ENCODE measurements at regions not wholly inside any gene's neighbourhood (a gene's known extent, or its start where the extent isn't known, plus 50 kb on each side); places are given as distances from the start of the nearest gene placed in this dataset.

- peak in 1 of 2 donors; percentile 77 for DNase-seq (ENCODE audit: low spot score in 2 of 2)
These were observed 149.1 kb downstream of the FCRL5 start for GRCh38 chr1:157403203-157403602.

GRCh38 chr1:157400766-157401165 lies 151.5 kb downstream of the FCRL5 start:
- TF ChIP-seq POLR2A (IDR thresholded peaks at IDR 0.05) (no peak), CTCF (IDR thresholded peaks at IDR 0.05) (no peak)
- no peak for DNase-seq (ENCODE audit: low spot score in 2 of 2)
- WGBS, 2 donors: 36 to 50% methylated on average over 6 of the region's 6 CpGs

More at GRCh38 chr1:157403203-157403602, 149.1 kb downstream of the FCRL5 start:
- TF ChIP-seq CTCF (IDR thresholded peaks at IDR 0.05) (no peak), POLR2A (IDR thresholded peaks at IDR 0.05) (no peak)
- intact Hi-C loops (cut with DNase I; ENCODE audit: low total_unique reads): no loop called here
- WGBS, 2 donors: 44 to 70% methylated on average over 6 of the region's 6 CpGs
- no peak overlapping the region for H3K4me3 ChIP-seq (ENCODE audit: low read depth, poor library complexity, severe bottlenecking)

GRCh38 chr1:157399984-157400382 lies 152.3 kb downstream of the FCRL5 start:
- 52 to 81% methylated on average over 1 of the region's 1 CpG for WGBS, 2 donors
- no peak overlapping the region for H3K4me3 ChIP-seq (ENCODE audit: low read depth, poor library complexity, severe bottlenecking)
- intact Hi-C loops (cut with DNase I; ENCODE audit: low total_unique reads): no loop called here
- no peak for DNase-seq (ENCODE audit: low spot score in 2 of 2)
- TF ChIP-seq POLR2A (IDR thresholded peaks at IDR 0.05): no peak
- no peak for TF ChIP-seq CTCF (IDR thresholded peaks at IDR 0.05)

More at GRCh38 chr1:157400766-157401165, 151.5 kb downstream of the FCRL5 start:
- intact Hi-C loops (cut with DNase I; ENCODE audit: low total_unique reads): no loop called here
- no peak overlapping the region for H3K4me3 ChIP-seq (ENCODE audit: low read depth, poor library complexity, severe bottlenecking)

- TF ChIP-seq CTCF (IDR thresholded peaks at IDR 0.05): no peak
- TF ChIP-seq POLR2A (IDR thresholded peaks at IDR 0.05): no peak
- WGBS, 2 donors: 64 to 65% methylated on average over 3 of the region's 3 CpGs
These were observed 152.9 kb downstream of the FCRL5 start for GRCh38 chr1:157399343-157399983.

GRCh38 chr1:157390651-157391050 lies 161.7 kb downstream of the FCRL5 start:
- whole genome bisulfite sequencing, 2 donors: 28 to 29% methylated on average over 6 of the region's 6 CpGs
- TF ChIP-seq CTCF (IDR thresholded peaks at IDR 0.05) (no peak), POLR2A (IDR thresholded peaks at IDR 0.05) (no peak)
- no peak overlapping the region for H3K4me3 ChIP-seq (ENCODE audit: low read depth, poor library complexity, severe bottlenecking)
- no peak for DNase-seq (ENCODE audit: low spot score in 2 of 2)
- intact Hi-C loops (cut with DNase I; ENCODE audit: low total_unique reads): no loop called here

More at GRCh38 chr1:157399343-157399983, 152.9 kb downstream of the FCRL5 start:
- intact Hi-C loops (cut with DNase I; ENCODE audit: low total_unique reads): no loop called here
- no peak overlapping the region for H3K4me3 ChIP-seq (ENCODE audit: low read depth, poor library complexity, severe bottlenecking)
- no peak for DNase-seq (ENCODE audit: low spot score in 2 of 2)

- H3K4me3 ChIP-seq (ENCODE audit: low read depth, poor library complexity, severe bottlenecking): no peak overlapping the region
- TF ChIP-seq CTCF (IDR thresholded peaks at IDR 0.05) (no peak), POLR2A (IDR thresholded peaks at IDR 0.05) (no peak)
- DNase-seq (ENCODE audit: low spot score in 2 of 2): no peak
- intact Hi-C loops (cut with DNase I; ENCODE audit: low total_unique reads): no loop called here
These were observed 164.3 kb downstream of the FCRL5 start for GRCh38 chr1:157388057-157388456.

All from lower leg skin (tissue), 4 donors.